HG03108 (cell line): ENCODE measurements at regions not wholly inside any gene's neighbourhood (a gene's known extent, or its start where the extent isn't known, plus 50 kb on each side); places are given as distances from the start of the nearest gene placed in this dataset.

Source experiments
- ATAC-seq: cut with Tn5 transposase; IDR thresholded peaks from one replicate; pipeline ENCODE4 v1.9.1; 2021; ENCODE audit warnings: moderate library complexity; ENCODE audit not compliant: unreplicated experiment

- ATAC-seq = no peak
Measured at GRCh38 chr11:112831969-112832766, 129.1 kb upstream of the NCAM1 start.

GRCh38 chr11:112834277-112834755 is 126.9 kb upstream of the NCAM1 start:
- ATAC-seq = no peak

- ATAC-seq = no peak
Measured at GRCh38 chr11:112835591-112836255, 125.5 kb upstream of the NCAM1 start.

GRCh38 chr11:112836256-112836602 is 125.0 kb upstream of the NCAM1 start:
- no peak for ATAC-seq

GRCh38 chr11:112837162-112837826 is 123.9 kb upstream of the NCAM1 start:
- ATAC-seq = no peak

- no peak for ATAC-seq
Measured at GRCh38 chr11:112839051-112839450, 122.2 kb upstream of the NCAM1 start.

- no peak for ATAC-seq
Measured at GRCh38 chr11:112841729-112842128, 119.5 kb upstream of the NCAM1 start.

GRCh38 chr11:112842151-112842550 is 119.1 kb upstream of the NCAM1 start:
- ATAC-seq = no peak

- no peak for ATAC-seq
Measured at GRCh38 chr11:112844517-112844916, 116.7 kb upstream of the NCAM1 start.

GRCh38 chr11:112847568-112847967 is 113.7 kb upstream of the NCAM1 start:
- ATAC-seq = no peak

- ATAC-seq = no peak
Measured at GRCh38 chr11:112852143-112852866, 108.9 kb upstream of the NCAM1 start.

- ATAC-seq = no peak
Measured at GRCh38 chr11:112856133-112856532, 105.1 kb upstream of the NCAM1 start.

- no peak for ATAC-seq
Measured at GRCh38 chr11:112856591-112856990, 104.6 kb upstream of the NCAM1 start.

GRCh38 chr11:112858289-112859023 is 102.8 kb upstream of the NCAM1 start:
- no peak for ATAC-seq

- no peak for ATAC-seq
Measured at GRCh38 chr11:112859787-112860186, 101.4 kb upstream of the NCAM1 start.

GRCh38 chr11:112861356-112861755 is 99.9 kb upstream of the NCAM1 start:
- no peak for ATAC-seq

- ATAC-seq = no peak
Measured at GRCh38 chr11:112863305-112863704, 97.9 kb upstream of the NCAM1 start.

GRCh38 chr11:112864672-112865071 is 96.5 kb upstream of the NCAM1 start:
- no peak for ATAC-seq

GRCh38 chr11:112871909-112872500 is 89.2 kb upstream of the NCAM1 start:
- ATAC-seq = no peak

- no peak for ATAC-seq
Measured at GRCh38 chr11:112874980-112875379, 86.2 kb upstream of the NCAM1 start.
